Activated B cell treated with CpG ODN at 0.5 μM for 24 hours (primary cell): ENCODE measurements at regions not wholly inside any gene's neighbourhood (a gene's known extent, or its start where the extent isn't known, plus 50 kb on each side); places are given as distances from the start of the nearest gene placed in this dataset.

Experiments used
- ATAC-seq: fragments of 200-7000 bp; cut with Tn5 transposase; one replicate; pipeline ENCODE4 v1.10.0; 2021; ENCODE audit warnings: low read depth, mild to moderate bottlenecking, moderate library complexity
- CTCF ChIA-PET: fragments of 350-600 bp; sonication (Branson Sonifier 250); formaldehyde crosslinking; loops from one replicate; lab custom pipeline; 2021; ENCODE audit warnings: antibody characterized with exemption; lab: Charles Lee
- POLR2A ChIA-PET: fragments of 350-600 bp; sonication (Branson Sonifier 250); formaldehyde crosslinking; loops from one replicate; lab custom pipeline; 2021; ENCODE audit warnings: antibody characterized with exemption; lab: Charles Lee
- DNase-seq: peaks from one replicate; pipeline ENCODE4 v3.0.0; 2022
- H3K27ac Mint-ChIP-seq: one replicate; pipeline ENCODE4 v1.8.0; 2020; ENCODE audit warnings: mixed read lengths
- H3K27me3 Mint-ChIP-seq: one replicate; pipeline ENCODE4 v1.8.0; 2021; ENCODE audit warnings: mixed read lengths
- H3K36me3 Mint-ChIP-seq: one replicate; pipeline ENCODE4 v1.8.0; 2021; ENCODE audit warnings: low read depth, mixed read lengths
- H3K4me1 Mint-ChIP-seq: one replicate; pipeline ENCODE4 v1.8.0; 2021; ENCODE audit warnings: mixed read lengths
- H3K4me3 Mint-ChIP-seq: one replicate; pipeline ENCODE4 v1.8.0; 2020; ENCODE audit warnings: mild to moderate bottlenecking, mixed read lengths
- H3K9me3 Mint-ChIP-seq: one replicate; pipeline ENCODE4 v1.8.0; 2020; ENCODE audit warnings: mixed read lengths
- CTCF ChIP-seq: fragments of 200-600 bp; IDR thresholded peaks from one replicate; pipeline ENCODE4 v1.8.0; 2022; ENCODE audit warnings: antibody characterized with exemption, mild to moderate bottlenecking
- intact Hi-C: fragments of 100-400 bp; cut with micrococcal nuclease; formaldehyde crosslinking; loops from one replicate; pipeline ENCODE4 v1.15.1; 2024

- Mint-ChIP-seq H3K4me3 (no peak overlapping the region), H3K36me3 (no peaks in the 10 kb centered on the region), H3K4me1 (no peaks in the 10 kb centered on the region), H3K27ac (no peak overlapping the region), H3K9me3 (no peaks in the 10 kb centered on the region), H3K27me3 (peaks cover 3% of the 10 kb centered on the region)
- intact Hi-C loops = loop anchor here (10.0 kb wide), 1 partner anchor 375 kb away; no protein-coding TSS in a partner anchor
- TF ChIP-seq CTCF = no peak
- ChIA-PET CTCF (no interaction called here), POLR2A (no interaction called here)
- DNase-seq (no peak), ATAC-seq (no peak)
These were observed 120.8 kb upstream of the SEC61G start for GRCh38 chr7:54879776-54880175.

- ChIA-PET CTCF (no interaction called here), POLR2A (no interaction called here)
- peaks cover 3% of the 10 kb centered on the region for H3K27me3 Mint-ChIP-seq
- intact Hi-C loops = no loop called here
- no peaks in the 10 kb centered on the region for H3K4me1 Mint-ChIP-seq
- no peak overlapping the region for H3K4me3 Mint-ChIP-seq
- H3K9me3 Mint-ChIP-seq = no peaks in the 10 kb centered on the region
- ATAC-seq (no peak), DNase-seq (no peak)
- no peaks in the 10 kb centered on the region for H3K36me3 Mint-ChIP-seq
- no peak for TF ChIP-seq CTCF
- H3K27ac Mint-ChIP-seq = no peak overlapping the region
These were observed 121.4 kb upstream of the SEC61G start for GRCh38 chr7:54880326-54880989.

- TF ChIP-seq CTCF = no peak
- Mint-ChIP-seq H3K27me3 (no peaks in the 10 kb centered on the region), H3K27ac (no peak overlapping the region), H3K4me1 (no peaks in the 10 kb centered on the region), H3K36me3 (no peaks in the 10 kb centered on the region), H3K9me3 (no peaks in the 10 kb centered on the region), H3K4me3 (no peak overlapping the region)
- CTCF ChIA-PET = no interaction called here
- intact Hi-C loops = no loop called here
- no peak for DNase-seq
- ATAC-seq = no peak
- POLR2A ChIA-PET = no interaction called here
These were observed 123.0 kb upstream of the SEC61G start for GRCh38 chr7:54881816-54882520.

- Mint-ChIP-seq H3K27me3 (no peaks in the 10 kb centered on the region), H3K9me3 (no peaks in the 10 kb centered on the region), H3K36me3 (no peaks in the 10 kb centered on the region), H3K27ac (no peak overlapping the region), H3K4me3 (no peak overlapping the region), H3K4me1 (no peaks in the 10 kb centered on the region)
- no peak for DNase-seq
- POLR2A ChIA-PET = no interaction called here
- CTCF ChIA-PET = no interaction called here
- intact Hi-C loops = no loop called here
- ATAC-seq = no peak
- no peak for TF ChIP-seq CTCF
These were observed 123.7 kb upstream of the SEC61G start for GRCh38 chr7:54882694-54883093.

- CTCF ChIA-PET = no interaction called here
- no peak for TF ChIP-seq CTCF
- ATAC-seq (no peak), DNase-seq (no peak)
- H3K4me1 Mint-ChIP-seq = no peaks in the 10 kb centered on the region
- H3K36me3 Mint-ChIP-seq = no peaks in the 10 kb centered on the region
- H3K4me3 Mint-ChIP-seq = no peak overlapping the region
- H3K27me3 Mint-ChIP-seq = peaks cover 3% of the 10 kb centered on the region
- no peak overlapping the region for H3K27ac Mint-ChIP-seq
- POLR2A ChIA-PET = no interaction called here
- intact Hi-C loops = no loop called here
- H3K9me3 Mint-ChIP-seq = no peaks in the 10 kb centered on the region
These were observed 124.6 kb upstream of the SEC61G start for GRCh38 chr7:54883576-54883975.
